ENCODE measurements at regions not wholly inside any gene's neighbourhood (a gene's known extent, or its start where the extent isn't known, plus 50 kb on each side); places are given as distances from the start of the nearest gene placed in this dataset.

GRCh38 chr6:74993136-74993535, 212.7 kb downstream of the COL12A1 start:
- no peaks in the 10 kb centered on the region for H3K36me3 Mint-ChIP-seq (ENCODE audit: insufficient read depth, unreplicated experiment)
- no peak for DNase-seq (ENCODE audit: unreplicated experiment)
- intact Hi-C loops (cut with micrococcal nuclease) = loop anchor here (2.0 to 10.0 kb wide), 2 partner anchors 118 to 212 kb away; no protein-coding TSS in a partner anchor
- TF ChIP-seq CTCF (IDR thresholded peaks at IDR 0.05; ENCODE audit: unreplicated experiment) = no peak
- no peaks in the 10 kb centered on the region for H3K27me3 Mint-ChIP-seq (ENCODE audit: insufficient read depth, unreplicated experiment)
- H3K4me3 Mint-ChIP-seq (ENCODE audit: unreplicated experiment) = no peak overlapping the region
- BruUV-seq (replicated peaks) = no TSS peak
- CTCF ChIA-PET = interaction anchor here (0.6 to 3.2 kb wide), 5 partner anchors 9 to 584 kb away, joined by 3 to 11 read pairs (median 4); no protein-coding TSS in a partner anchor
- no peak overlapping the region for H3K27ac Mint-ChIP-seq (ENCODE audit: low read depth, unreplicated experiment)
- POLR2A ChIA-PET = interaction anchor here (1.2 to 2.6 kb wide), 2 partner anchors 12 to 210 kb away, joined by 3 to 15 read pairs; no protein-coding TSS in a partner anchor
- no peaks in the 10 kb centered on the region for H3K9me3 Mint-ChIP-seq (ENCODE audit: unreplicated experiment)
- peaks cover 27% of the 10 kb centered on the region for H3K4me1 Mint-ChIP-seq (ENCODE audit: insufficient read depth, unreplicated experiment)

GRCh38 chr6:74991573-74992332, 214.1 kb downstream of the COL12A1 start:
- TF ChIP-seq CTCF (IDR thresholded peaks at IDR 0.05; ENCODE audit: unreplicated experiment) = peak; percentile 33
- peaks cover 2% of the 10 kb centered on the region for H3K9me3 Mint-ChIP-seq (ENCODE audit: unreplicated experiment)
- intact Hi-C loops (cut with micrococcal nuclease) = loop anchor here (1.0 to 10.0 kb wide), 4 partner anchors 117 to 582 kb away; no protein-coding TSS in a partner anchor
- no TSS peak for BruUV-seq (replicated peaks)
- peak overlapping the region; percentile 32 for H3K27ac Mint-ChIP-seq (ENCODE audit: low read depth, unreplicated experiment)
- CTCF ChIA-PET = interaction anchor here (0.6 to 3.2 kb wide), 10 partner anchors 10 to 1243 kb away, joined by 3 to 11 read pairs (median 4); no protein-coding TSS in a partner anchor
- POLR2A ChIA-PET = interaction anchor here (0.7 to 2.6 kb wide), 4 partner anchors 11 to 211 kb away, joined by 3 to 15 read pairs (median 4); no protein-coding TSS in a partner anchor
- no peaks in the 10 kb centered on the region for H3K27me3 Mint-ChIP-seq (ENCODE audit: insufficient read depth, unreplicated experiment)
- DNase-seq (ENCODE audit: unreplicated experiment) = peak; percentile 73
- H3K36me3 Mint-ChIP-seq (ENCODE audit: insufficient read depth, unreplicated experiment) = no peaks in the 10 kb centered on the region
- peaks cover 27% of the 10 kb centered on the region for H3K4me1 Mint-ChIP-seq (ENCODE audit: insufficient read depth, unreplicated experiment)
- no peak overlapping the region for H3K4me3 Mint-ChIP-seq (ENCODE audit: unreplicated experiment)

DNA sequence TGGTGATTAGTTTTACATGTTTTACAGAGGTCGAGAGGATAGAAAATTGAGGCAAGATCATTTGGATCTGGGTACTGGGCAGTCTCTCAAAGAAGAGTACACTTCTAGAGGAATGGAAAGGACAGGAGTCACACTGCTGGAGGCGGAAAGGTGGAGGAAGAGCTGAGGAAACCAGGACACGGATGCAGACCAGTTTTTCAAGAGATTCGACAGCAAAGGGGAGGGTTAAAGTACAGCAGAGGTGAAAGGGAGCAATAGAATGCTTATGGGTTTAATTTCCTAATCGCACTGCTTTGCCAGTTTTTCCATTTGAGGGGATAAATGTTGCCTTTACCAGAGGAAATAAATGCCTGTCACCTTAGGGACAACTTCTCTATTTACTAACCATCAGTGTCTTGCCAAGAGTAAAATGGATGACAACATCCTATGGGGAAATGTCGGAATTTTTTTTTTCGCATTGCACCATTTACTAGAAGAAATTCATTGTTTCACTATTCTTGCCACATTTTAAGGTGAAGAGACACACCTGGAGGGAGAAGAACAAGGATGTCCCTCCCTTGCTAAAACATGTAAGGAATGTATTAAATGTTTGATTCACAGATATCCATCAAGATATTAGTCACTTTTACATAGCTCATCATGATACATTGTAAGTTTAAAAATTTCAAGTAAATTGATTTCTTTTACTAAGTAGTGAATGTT, 226.6 kb downstream of the COL12A1 start:
- POLR2A ChIA-PET = interaction anchor here (0.5 to 1.0 kb wide), 4 partner anchors 10 to 1458 kb away, joined by 3 to 5 read pairs (median 4); no protein-coding TSS in a partner anchor
- peak overlapping the region; percentile 65 for H3K27ac Mint-ChIP-seq (ENCODE audit: low read depth, unreplicated experiment)
- intact Hi-C loops (cut with micrococcal nuclease) = no loop called here
- no peaks in the 10 kb centered on the region for H3K27me3 Mint-ChIP-seq (ENCODE audit: insufficient read depth, unreplicated experiment)
- H3K4me1 Mint-ChIP-seq (ENCODE audit: insufficient read depth, unreplicated experiment) = peaks cover 18% of the 10 kb centered on the region
- H3K36me3 Mint-ChIP-seq (ENCODE audit: insufficient read depth, unreplicated experiment) = no peaks in the 10 kb centered on the region
- DNase-seq (ENCODE audit: unreplicated experiment) = peak; percentile 60
- H3K4me3 Mint-ChIP-seq (ENCODE audit: unreplicated experiment) = no peak overlapping the region
- CTCF ChIA-PET = interaction anchor here (0.5 to 1.2 kb wide), 3 partner anchors 17 to 569 kb away, joined by 3 to 4 read pairs (median 3); no protein-coding TSS in a partner anchor
- H3K9me3 Mint-ChIP-seq (ENCODE audit: unreplicated experiment) = peaks cover 7% of the 10 kb centered on the region
- BruUV-seq (replicated peaks) = no TSS peak
- no peak for TF ChIP-seq CTCF (IDR thresholded peaks at IDR 0.05; ENCODE audit: unreplicated experiment)

- no peaks in the 10 kb centered on the region for H3K27me3 Mint-ChIP-seq (ENCODE audit: insufficient read depth, unreplicated experiment)
- CTCF ChIA-PET = interaction anchor here (0.6 kb wide), 1 partner anchor 1130 kb away, joined by 3 read pairs; no protein-coding TSS in a partner anchor
- H3K4me3 Mint-ChIP-seq (ENCODE audit: unreplicated experiment) = no peak overlapping the region
- no peaks in the 10 kb centered on the region for H3K36me3 Mint-ChIP-seq (ENCODE audit: insufficient read depth, unreplicated experiment)
- H3K27ac Mint-ChIP-seq (ENCODE audit: low read depth, unreplicated experiment) = no peak overlapping the region
- POLR2A ChIA-PET = no interaction called here
- H3K4me1 Mint-ChIP-seq (ENCODE audit: insufficient read depth, unreplicated experiment) = peaks cover 26% of the 10 kb centered on the region
- H3K9me3 Mint-ChIP-seq (ENCODE audit: unreplicated experiment) = peaks cover 7% of the 10 kb centered on the region
- intact Hi-C loops (cut with micrococcal nuclease) = no loop called here
- DNase-seq (ENCODE audit: unreplicated experiment) = no peak
- TF ChIP-seq CTCF (IDR thresholded peaks at IDR 0.05; ENCODE audit: unreplicated experiment) = no peak
- BruUV-seq (replicated peaks) = no TSS peak
Measured at GRCh38 chr6:74976701-74977100, 229.2 kb downstream of the COL12A1 start.
